ENCODE measurements at regions not wholly inside any gene's neighbourhood (a gene's known extent, or its start where the extent isn't known, plus 50 kb on each side); places are given as distances from the start of the nearest gene placed in this dataset.
A peak's percentile ranks its signal among the peaks of the same experiment; 100 is the strongest.
"Not testable (repeated sequence)": the region's sequence is repeated elsewhere in the genome, so short reads cannot be mapped to it uniquely, and the experiment has no call there.

DNA sequence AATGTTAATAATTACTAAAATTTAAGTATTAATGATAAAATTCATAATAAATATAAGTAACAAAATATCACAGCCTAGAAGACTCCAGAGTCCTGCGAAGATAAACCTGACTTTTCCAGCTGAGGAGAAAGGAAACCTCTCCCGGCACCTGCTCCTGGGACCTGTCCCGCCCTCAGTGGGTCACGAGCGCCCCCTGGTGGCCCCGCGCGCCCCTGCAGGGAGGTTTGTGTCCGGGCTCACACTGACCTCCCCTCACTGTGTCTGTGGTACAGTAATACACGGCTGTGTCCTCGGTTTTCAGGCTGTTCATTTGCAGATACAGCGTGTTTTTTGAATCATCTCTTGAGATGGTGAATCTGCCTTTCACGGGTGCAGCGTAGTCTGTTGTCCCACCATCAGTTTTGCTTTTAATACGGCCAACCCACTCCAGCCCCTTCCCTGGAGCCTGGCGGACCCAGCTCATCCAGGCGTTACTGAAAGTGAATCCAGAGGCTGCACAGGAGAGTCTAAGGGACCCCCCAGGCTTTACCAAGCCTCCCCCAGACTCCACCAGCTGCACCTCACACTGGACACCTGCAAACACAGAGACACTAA is 627.1 kb downstream of the TMEM121 start:
- peak; percentile 95 for TF ChIP-seq CTCF (IDR thresholded peaks at IDR 0.05)
- not testable (repeated sequence) for H3K27ac ChIP-seq

GRCh38 chr14:106163316-106163715 is 636.9 kb downstream of the TMEM121 start:
- TF ChIP-seq ZFX (IDR thresholded peaks at IDR 0.05; ENCODE audit: borderline replicate concordance) (no peak), CTCF (IDR thresholded peaks at IDR 0.05) (no peak)
- H3K27ac ChIP-seq = no peak overlapping the region

GRCh38 chr14:106163812-106164211 is 637.4 kb downstream of the TMEM121 start:
- not testable (repeated sequence) for H3K27ac ChIP-seq

GRCh38 chr14:106166232-106166631 is 639.8 kb downstream of the TMEM121 start:
- no peak for TF ChIP-seq ZFX (IDR thresholded peaks at IDR 0.05; ENCODE audit: borderline replicate concordance)
- no peak for TF ChIP-seq CTCF (IDR thresholded peaks at IDR 0.05)
- H3K27ac ChIP-seq = no peak overlapping the region

GRCh38 chr14:106166650-106167204 is 640.3 kb downstream of the TMEM121 start:
- TF ChIP-seq CTCF (IDR thresholded peaks at IDR 0.05) (no peak), ZFX (IDR thresholded peaks at IDR 0.05; ENCODE audit: borderline replicate concordance) (no peak)
- H3K27ac ChIP-seq = no peak overlapping the region

DNA sequence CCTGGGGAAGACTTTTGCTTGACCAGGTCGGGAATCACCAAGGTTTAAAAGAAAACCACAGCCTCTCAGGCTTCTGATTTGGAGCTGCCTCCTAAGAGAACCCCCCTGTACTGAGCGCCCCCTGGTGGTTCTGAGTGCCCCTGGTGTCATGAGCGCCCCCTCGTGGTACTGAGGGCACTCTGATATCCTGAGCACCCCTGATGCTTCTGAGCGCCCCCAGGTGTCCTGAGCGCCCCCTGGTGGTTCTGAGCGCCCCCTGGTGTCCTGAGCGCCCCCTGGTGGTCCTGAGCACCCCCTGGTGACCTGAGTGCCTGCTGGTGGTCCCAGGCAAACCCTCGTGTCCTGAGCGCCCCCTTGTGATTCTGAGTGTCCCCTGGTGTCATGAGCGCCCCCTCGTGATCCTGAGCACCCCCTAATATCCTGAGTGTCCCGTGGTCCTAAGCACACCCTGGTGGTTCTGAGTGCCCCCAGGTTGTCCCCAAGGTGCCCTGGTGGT is 643.8 kb downstream of the TMEM121 start:
- peak; percentile 77 for TF ChIP-seq CTCF (IDR thresholded peaks at IDR 0.05)
- not testable (repeated sequence) for H3K27ac ChIP-seq

GRCh38 chr14:106174206-106174605 is 647.8 kb downstream of the TMEM121 start:
- H3K27ac ChIP-seq = no peak overlapping the region
- TF ChIP-seq ZFX (IDR thresholded peaks at IDR 0.05; ENCODE audit: borderline replicate concordance) (no peak), CTCF (IDR thresholded peaks at IDR 0.05) (no peak)

All from 22Rv1 (cell line).